GOT3 (cell line): ENCODE measurements at regions not wholly inside any gene's neighbourhood (a gene's known extent, or its start where the extent isn't known, plus 50 kb on each side); places are given as distances from the start of the nearest gene placed in this dataset.
"Not testable (repeated sequence)": the region's sequence is repeated elsewhere in the genome, so short reads cannot be mapped to it uniquely, and the experiment has no call there.

ENCODE experiments used
- DNase-seq: peaks from one replicate; lab custom pipeline; 2025; ENCODE audit warnings: mixed read lengths; lab: John Stamatoyannopoulos, UW

- no peak for DNase-seq
These were observed 421.9 kb downstream of the PREX1 start for GRCh38 chr20:48405909-48406308.

DNA sequence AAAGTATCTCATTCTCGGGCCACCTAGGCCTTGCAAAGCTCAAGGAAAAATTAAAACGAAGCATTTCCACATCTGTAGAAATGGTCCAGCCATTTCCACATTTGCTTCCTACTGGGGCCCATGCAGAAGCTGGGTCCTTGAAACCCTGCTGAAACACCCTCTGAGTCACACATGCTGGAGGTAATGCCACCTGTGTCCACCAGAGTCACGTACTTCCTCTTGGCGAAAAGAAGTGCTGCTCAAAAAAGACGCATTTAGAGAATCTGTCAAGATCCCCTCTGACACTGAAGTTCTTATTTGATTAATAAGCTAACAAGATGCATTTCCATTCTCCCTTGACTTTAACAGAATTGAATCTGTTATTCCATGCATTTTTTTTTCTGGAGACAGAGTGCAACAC lies 423.2 kb downstream of the PREX1 start:
- no peak for DNase-seq

- DNase-seq: no peak
These were observed 424.5 kb downstream of the PREX1 start for GRCh38 chr20:48403167-48403761.

- no peak for DNase-seq
These were observed 426.4 kb downstream of the PREX1 start for GRCh38 chr20:48401359-48401758.

DNA sequence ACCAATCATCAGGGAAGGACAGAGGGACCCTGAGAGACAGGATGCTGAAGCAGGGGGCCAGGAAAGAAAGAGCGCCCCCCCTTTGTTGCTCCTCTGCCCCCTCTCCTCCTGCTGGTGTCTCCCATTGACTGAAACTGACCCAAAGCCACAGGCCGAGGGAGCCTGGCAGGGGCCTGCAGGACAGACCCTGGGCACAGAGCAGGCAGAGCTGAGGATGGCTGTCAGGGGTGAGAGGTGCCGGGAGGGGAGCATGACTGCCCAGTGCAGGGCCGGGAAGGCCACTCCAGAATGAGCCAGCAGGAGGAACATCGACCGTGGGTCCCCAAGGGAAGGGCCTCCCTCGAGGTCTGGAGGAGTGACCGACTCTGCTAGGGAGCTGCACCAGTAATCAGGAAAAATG lies 427.8 kb downstream of the PREX1 start:
- DNase-seq: no peak

DNA sequence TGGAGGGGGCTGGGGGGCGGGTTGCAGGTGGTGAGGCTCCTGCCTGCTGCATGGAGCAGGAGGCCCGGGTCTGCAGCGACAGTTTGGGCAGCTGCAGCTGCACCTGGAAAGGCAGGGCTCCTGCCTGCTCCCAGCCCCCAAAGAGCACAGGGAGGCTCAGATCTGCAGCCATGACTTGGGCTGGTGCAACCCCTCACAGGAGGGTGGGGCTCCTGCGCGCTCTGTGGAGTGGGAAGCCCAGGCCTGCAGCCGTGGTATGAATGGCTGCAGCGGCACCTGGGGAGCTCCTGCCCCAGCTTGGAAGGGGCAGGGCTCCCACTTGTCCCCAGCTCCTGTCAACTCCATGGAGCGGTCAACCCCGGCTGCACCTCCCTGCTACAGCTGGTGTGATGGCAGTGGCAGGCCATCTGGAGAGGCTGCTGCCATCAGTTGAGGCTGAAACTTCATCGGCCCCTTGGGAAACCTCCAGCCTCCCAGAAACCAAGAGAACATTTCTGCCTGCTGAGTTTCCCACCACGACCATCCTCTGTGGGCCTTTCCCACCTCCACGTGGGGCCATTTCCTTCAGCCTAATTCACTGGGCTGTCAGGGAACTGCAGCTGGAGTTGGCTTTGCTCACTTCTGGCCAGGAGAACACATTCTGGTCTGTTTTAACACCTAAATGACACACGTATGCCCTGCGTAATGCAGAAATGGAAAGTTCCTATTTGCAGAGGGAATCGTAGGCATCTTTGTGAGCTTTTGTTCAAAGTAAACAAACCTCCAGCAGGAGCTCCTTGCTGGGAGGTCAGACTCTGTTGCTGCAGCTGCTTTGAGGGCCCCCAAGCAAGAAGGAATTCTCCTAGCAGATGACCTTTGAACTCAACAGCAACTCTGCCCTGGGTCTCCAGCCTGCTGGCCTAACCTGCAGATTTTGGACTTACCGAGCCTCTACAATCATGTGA lies 429.0 kb downstream of the PREX1 start:
- no peak for DNase-seq

DNA sequence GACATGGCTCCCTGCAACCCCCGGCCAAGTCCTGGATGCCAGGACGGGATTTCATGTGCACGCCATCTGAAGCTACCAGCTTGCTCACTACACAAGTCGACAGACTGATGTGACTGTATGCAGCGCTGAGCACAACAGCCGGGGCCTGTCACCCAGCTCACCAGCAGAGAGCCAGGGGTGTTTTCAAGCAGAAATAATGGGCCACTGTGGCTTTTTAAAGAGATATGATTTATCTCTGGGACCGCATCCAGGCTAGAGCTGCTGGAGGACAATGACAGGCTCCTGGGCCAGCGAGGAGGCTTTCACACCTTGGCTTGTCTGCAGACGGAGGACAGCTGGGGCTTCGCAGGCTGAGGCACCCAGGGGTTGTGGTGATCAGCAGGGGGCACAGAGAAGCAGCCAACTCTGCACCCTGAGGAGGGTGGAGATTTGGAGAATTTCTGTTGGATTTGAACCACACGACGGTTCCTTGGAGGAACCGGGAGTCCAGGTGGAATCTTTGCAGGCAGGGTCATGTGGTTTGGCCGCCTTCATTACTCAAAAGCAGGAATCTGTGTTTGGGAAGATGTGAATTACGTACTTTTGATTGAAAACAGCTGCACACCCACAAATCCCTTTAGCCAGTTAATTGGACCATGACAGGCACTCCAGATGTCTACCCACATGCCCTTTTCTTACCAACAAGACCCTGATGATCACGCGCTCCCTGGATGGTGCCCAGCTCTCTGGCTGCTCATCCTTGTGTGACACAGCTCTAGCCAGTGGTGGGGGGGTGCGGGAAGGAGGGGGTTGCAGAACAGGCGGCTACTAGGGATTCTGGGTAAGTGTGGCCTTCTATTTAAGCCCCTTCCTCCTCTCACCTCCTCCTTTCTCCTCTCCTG lies 430.6 kb downstream of the PREX1 start:
- not testable (repeated sequence) for DNase-seq

- DNase-seq: no peak
These were observed 431.8 kb downstream of the PREX1 start for GRCh38 chr20:48395816-48396546.

- DNase-seq: no peak
These were observed 433.3 kb downstream of the PREX1 start for GRCh38 chr20:48394415-48395081.

- no peak for DNase-seq
These were observed 434.0 kb downstream of the PREX1 start for GRCh38 chr20:48393737-48394314.

GRCh38 chr20:48393311-48393685 lies 434.5 kb downstream of the PREX1 start:
- no peak for DNase-seq

DNA sequence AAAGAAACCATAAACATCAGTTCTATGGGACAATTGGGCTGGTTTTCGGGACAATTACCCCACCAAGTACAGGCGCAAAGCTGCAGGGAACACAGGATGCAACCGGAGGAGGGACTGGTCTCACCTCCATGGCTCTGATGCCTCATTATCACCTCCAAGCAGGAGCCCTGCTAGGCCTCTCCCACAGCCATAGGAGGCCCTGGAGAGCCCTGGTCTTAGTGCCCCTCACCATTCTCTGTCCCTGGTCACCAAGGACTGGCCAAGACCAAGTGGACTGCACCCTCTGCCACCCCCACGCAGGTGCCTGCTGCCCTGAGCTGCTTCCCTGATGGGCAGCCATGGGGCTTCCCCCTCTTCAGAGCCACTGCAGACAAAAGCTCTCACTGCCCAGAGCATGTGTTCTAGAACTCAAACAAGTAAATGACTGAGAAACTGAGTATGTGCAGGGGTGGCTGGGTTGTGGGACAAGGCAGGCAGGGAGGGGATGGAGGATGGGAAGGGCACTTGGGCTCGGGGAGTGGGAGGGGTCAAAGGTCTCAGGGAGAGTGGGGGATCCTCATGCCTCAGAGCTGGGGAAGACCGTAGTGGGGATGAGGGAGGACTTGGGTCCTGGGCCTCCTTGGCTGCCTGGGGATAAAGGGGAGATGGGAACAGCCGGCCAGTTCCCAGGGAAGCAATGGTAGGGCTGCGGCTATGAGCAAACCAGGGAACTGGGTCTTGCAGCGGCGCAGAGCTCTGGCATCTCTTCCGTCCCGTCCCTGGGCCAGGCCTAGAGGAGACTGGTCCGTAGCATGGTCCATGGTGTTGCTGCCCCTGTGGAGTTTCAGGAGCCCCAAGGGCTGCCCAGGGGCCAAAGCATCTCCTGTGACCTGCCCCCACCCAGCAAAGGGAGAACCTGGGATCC lies 435.1 kb downstream of the PREX1 start:
- no peak for DNase-seq

GRCh38 chr20:48390981-48391380 lies 436.8 kb downstream of the PREX1 start:
- no peak for DNase-seq

GRCh38 chr20:48387675-48388074 lies 440.1 kb downstream of the PREX1 start:
- no peak for DNase-seq

- no peak for DNase-seq
These were observed 442.3 kb downstream of the PREX1 start for GRCh38 chr20:48385527-48385926.

GRCh38 chr20:48385114-48385513 lies 442.7 kb downstream of the PREX1 start:
- DNase-seq: no peak

- DNase-seq: no peak
These were observed 443.5 kb downstream of the PREX1 start for GRCh38 chr20:48384147-48384818.

DNA sequence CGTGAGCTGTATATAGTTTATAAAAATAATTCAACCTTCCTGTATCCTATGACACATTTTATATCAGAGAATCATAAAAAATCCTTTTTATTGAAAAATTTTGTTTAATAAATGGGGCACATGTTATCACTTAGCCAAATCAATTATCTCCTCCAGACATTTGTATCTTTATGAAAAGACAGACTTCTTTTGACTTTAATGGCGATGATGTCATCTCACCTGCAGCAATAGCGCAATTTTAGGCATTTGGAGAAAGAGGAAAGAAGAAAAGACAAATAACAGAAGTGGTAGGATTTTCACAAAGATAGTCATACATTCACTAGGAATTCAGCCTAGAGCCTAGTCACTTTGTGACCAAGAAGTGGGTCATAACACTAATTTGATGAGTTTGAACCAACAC lies 444.5 kb downstream of the PREX1 start:
- DNase-seq: no peak

GRCh38 chr20:48382304-48382703 lies 445.5 kb downstream of the PREX1 start:
- DNase-seq: no peak
